IPS-15b (cell line): ENCODE measurements at regions not wholly inside any gene's neighbourhood (a gene's known extent, or its start where the extent isn't known, plus 50 kb on each side); places are given as distances from the start of the nearest gene placed in this dataset.

Experiments
- H3K27me3 ChIP-seq: one replicate; pipeline ENCODE4 v1.6.1; 2013; ENCODE audit warnings: low read length; ENCODE audit not compliant: control insufficient read depth, insufficient read depth
- H3K36me3 ChIP-seq: one replicate; pipeline ENCODE4 v1.6.1; 2013; ENCODE audit warnings: low read length; ENCODE audit not compliant: control insufficient read depth, insufficient read depth
- H3K4me1 ChIP-seq: one replicate; pipeline ENCODE4 v1.6.1; 2013; ENCODE audit warnings: mild to moderate bottlenecking, low read length; ENCODE audit not compliant: control insufficient read depth, insufficient read depth
- H3K4me3 ChIP-seq: one replicate; pipeline ENCODE4 v1.5.1; 2013; ENCODE audit warnings: low read depth, low read length
- H3K9ac ChIP-seq: one replicate; pipeline ENCODE4 v1.6.1; 2013; ENCODE audit warnings: low read depth, mild to moderate bottlenecking, low read length
- H3K9me3 ChIP-seq: one replicate; pipeline ENCODE4 v1.6.1; 2013; ENCODE audit warnings: mild to moderate bottlenecking, low read length; ENCODE audit not compliant: control insufficient read depth, insufficient read depth

DNA sequence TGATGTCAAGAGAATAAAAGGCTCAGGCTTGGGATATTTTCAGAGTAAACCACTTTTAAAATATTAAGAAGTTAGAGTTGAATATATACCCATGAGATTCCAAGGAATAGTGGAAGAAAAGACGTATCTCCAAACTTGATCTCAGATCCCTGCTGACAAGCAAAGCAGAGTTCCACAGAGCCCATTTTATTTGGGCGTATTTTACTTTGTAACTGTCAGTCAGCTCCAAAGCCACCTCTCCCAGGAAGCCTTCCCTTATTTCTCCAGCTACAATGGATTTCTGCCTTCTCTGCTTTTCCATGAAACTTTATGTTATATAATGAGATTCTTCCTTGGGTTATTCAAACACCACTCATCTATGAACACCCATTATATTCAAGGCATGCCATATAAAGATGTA is 295.7 kb downstream of the FZD1 start:
- H3K9ac ChIP-seq = no peak overlapping the region
- no peaks in the 10 kb centered on the region for H3K36me3 ChIP-seq
- H3K9me3 ChIP-seq = no peaks in the 10 kb centered on the region
- no peaks in the 10 kb centered on the region for H3K4me1 ChIP-seq
- H3K4me3 ChIP-seq = no peak overlapping the region
- no peaks in the 10 kb centered on the region for H3K27me3 ChIP-seq

DNA sequence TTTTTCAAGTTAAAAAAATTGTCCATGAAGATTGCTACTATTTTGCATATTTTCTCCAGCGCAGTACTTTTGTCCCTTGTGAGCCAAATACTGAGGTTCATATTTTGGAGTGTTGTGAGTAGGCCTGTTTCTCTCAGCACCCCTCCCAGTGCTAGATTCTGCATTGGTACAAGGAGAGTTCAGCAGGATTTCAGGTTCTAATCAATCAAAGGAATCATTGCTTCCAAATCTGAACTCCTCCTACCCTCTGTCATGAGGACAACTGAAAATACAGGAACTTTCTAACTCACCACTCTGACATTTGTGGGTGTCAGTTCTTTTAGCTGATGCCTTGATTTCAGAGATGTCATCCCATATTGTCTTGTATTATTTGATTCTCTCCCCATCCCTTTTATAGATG is 299.9 kb downstream of the FZD1 start:
- Histone ChIP-seq H3K36me3 (no peaks in the 10 kb centered on the region), H3K27me3 (no peaks in the 10 kb centered on the region), H3K4me3 (no peak overlapping the region), H3K9ac (no peak overlapping the region), H3K9me3 (no peaks in the 10 kb centered on the region), H3K4me1 (peaks cover 11% of the 10 kb centered on the region)

DNA sequence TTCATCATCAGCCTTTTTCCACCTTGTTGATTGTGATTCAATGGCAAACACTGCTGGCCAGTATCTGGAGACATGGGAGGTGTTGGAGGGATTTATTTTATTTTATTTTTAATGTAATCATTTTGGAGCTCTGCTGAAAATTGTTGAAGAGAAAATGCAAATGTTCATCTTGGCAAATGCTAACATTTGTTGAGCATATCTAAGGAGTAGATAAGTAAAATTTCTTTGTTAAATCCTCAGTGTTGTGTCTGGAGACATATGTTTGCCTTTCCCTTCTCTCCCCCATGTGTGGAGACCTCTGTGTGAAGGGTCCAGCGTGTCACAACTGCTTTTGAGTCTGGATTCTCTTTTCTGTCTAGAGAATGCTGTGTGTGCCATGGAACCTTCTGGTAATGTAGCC is 300.3 kb downstream of the FZD1 start:
- Histone ChIP-seq H3K4me1 (peaks cover 11% of the 10 kb centered on the region), H3K27me3 (no peaks in the 10 kb centered on the region), H3K9me3 (no peaks in the 10 kb centered on the region), H3K4me3 (no peak overlapping the region), H3K9ac (no peak overlapping the region), H3K36me3 (no peaks in the 10 kb centered on the region)

DNA sequence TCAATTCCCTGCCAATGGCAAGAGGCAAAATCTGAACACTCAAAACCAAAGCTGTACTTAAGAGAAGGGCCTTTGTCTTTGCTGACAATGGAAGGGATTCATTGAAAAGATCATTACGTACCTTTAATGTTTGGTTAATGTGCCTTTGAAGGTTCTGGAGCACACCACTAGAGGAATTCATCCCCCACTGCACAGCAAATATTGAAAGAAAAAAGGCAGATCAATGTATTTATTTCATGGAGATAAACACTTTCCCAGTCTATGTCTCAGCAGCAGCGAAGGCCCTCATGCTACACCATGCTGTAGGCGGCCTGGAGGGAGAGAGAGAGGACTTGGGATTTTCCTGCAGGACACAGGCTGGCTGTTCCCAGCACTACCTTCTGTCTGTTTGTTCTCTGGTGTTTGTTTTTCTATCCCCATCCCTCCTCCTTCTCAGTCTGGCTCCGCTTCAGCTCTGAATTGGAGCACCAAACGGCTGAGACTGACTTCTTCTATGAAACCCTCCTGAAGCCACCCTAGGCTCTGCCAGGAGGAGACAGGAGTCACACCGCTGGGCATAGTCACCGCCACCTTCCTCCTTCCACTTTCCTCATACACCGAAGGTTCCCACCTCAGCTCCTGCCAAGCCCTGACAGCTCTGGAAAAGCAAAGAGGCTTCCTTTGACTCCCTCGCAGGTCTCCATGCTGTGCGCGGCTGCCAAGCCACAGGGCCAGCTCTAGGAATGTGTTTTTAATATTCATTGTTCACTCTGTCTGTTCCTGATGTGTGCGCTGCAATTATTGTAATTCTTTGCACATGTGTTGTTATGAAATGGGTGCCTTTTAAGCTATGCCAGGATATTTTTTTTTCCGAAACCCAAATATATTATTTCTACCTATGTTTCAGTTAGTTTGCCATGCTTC is 301.5 kb downstream of the FZD1 start:
- Histone ChIP-seq H3K4me3 (no peak overlapping the region), H3K9me3 (no peaks in the 10 kb centered on the region), H3K4me1 (peaks cover 11% of the 10 kb centered on the region), H3K9ac (no peak overlapping the region), H3K27me3 (no peaks in the 10 kb centered on the region), H3K36me3 (no peaks in the 10 kb centered on the region)

DNA sequence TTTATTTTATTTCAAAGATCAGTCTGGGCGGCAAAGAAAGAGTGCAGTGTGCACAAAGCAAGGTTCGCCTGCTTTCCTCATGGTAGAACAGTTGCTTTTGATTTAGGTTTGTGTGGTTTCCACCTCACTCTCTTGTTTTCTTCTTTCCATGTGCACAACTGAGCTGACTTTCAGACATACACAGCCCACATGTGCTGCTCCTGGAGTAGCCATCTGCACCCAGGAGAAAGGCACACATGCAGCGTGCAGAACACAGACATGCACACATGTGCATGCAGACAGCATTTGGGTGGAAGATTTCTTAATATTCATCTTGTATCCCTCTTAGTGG is 302.1 kb downstream of the FZD1 start:
- H3K9me3 ChIP-seq = no peaks in the 10 kb centered on the region

DNA sequence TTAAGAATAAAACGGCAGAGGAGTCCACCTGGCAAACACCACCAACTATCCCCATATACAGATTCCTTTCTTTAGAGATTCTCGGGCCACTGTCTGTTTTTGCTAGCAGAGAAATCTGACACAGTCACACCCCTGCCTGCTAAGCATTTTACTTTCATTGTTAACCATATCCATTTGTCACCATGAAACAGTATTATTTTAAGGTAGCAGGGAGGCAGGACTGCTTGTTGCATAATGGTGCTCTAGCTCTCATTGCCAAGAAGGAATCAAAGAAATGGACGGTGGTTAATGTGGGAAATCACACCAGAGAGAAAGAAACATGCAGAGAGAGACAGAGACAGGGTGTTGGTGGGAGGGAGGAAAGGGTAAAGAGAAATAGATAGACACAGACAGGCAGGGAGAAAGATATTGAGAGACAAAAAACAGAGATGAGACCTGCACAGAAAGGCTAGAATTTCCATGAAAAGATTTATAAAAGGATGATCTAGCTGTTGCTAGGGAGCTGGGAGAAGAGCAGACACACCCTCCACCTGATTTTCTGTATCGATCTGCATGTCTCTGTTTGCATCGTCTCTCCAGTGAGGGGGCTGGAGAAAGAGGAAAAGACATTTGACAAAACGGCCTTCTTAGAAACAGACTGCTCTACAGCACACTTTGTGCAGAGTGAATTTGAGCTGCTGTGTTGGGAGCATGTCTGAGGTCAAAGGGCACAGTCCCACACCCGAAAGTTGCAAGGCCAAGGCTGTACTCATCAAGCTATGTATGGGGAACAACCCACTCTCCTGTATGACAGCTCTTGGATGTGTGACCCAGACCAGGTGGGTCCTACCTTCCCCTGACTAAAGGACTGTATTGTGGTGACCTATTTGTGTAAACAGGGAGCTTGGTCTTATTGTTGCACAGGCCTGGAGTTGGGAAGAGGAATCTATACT is 303.1 kb downstream of the FZD1 start:
- H3K4me3 ChIP-seq = no peak overlapping the region
- no peak overlapping the region for H3K9ac ChIP-seq
- no peaks in the 10 kb centered on the region for H3K9me3 ChIP-seq
- H3K36me3 ChIP-seq = no peaks in the 10 kb centered on the region
- peaks cover 11% of the 10 kb centered on the region for H3K4me1 ChIP-seq
- H3K27me3 ChIP-seq = no peaks in the 10 kb centered on the region

More for the DNA sequence above, 302.1 kb downstream of the FZD1 start:
- H3K4me1 ChIP-seq = peaks cover 11% of the 10 kb centered on the region
- no peak overlapping the region for H3K4me3 ChIP-seq
- no peaks in the 10 kb centered on the region for H3K36me3 ChIP-seq
- no peak overlapping the region for H3K9ac ChIP-seq
- H3K27me3 ChIP-seq = no peaks in the 10 kb centered on the region

DNA sequence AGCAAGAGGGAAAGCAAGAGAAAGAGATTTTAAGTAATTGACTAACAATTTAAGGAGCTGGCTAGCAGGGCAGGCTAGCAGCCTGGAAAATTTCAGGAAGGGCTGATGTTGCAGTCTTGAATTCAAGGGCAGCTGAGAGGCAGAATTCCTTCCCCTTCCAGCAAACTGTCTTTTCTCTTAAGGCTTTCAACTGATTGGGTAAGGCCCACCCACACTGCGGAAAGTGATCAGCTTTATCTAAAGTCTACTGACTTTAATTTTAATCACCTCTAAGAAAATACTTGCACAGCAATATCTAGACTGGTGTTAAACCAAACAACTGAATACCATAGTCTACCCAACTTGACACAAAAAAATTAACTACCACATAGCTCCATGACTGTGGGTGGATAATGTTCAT is 303.9 kb downstream of the FZD1 start:
- H3K9ac ChIP-seq = no peak overlapping the region
- H3K4me1 ChIP-seq = peaks cover 11% of the 10 kb centered on the region
- no peaks in the 10 kb centered on the region for H3K27me3 ChIP-seq
- H3K4me3 ChIP-seq = no peak overlapping the region
- H3K9me3 ChIP-seq = no peaks in the 10 kb centered on the region
- H3K36me3 ChIP-seq = no peaks in the 10 kb centered on the region

DNA sequence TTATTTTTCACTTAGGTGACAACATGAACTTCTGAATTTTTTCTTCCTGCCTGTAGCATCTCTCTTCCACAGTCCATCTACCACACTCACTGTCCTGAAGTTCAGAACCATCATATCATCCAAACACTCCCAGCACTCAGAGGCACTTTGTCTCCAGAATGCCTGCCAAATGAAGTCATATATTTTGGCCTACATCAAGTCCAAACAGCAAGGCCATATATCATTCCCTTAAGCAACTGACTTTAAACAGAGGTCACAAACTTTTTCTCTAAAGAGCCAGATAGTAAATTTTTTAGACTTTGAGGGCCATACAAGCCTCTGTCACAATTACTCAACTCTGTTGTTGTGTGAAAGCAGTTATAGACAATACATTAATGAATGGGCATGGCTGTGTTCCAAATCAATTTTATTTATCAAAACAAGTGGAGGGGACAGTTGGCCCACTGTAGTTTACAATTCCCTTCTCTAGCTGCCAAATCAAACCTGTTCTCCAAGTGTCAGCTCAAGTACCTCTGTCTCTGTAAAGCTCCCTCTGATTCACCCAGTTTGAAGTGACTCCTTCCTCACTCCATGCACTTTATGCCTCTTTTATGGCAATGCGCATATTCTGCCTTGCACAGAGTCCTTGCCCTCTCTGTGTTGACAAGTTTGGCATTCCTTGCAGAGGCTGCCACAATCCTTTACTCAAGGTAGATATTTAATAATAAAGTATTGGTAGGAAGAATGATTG is 305.7 kb downstream of the FZD1 start:
- Histone ChIP-seq H3K27me3 (no peaks in the 10 kb centered on the region), H3K9ac (no peak overlapping the region), H3K4me1 (peaks cover 11% of the 10 kb centered on the region), H3K9me3 (no peaks in the 10 kb centered on the region), H3K4me3 (no peak overlapping the region), H3K36me3 (no peaks in the 10 kb centered on the region)

DNA sequence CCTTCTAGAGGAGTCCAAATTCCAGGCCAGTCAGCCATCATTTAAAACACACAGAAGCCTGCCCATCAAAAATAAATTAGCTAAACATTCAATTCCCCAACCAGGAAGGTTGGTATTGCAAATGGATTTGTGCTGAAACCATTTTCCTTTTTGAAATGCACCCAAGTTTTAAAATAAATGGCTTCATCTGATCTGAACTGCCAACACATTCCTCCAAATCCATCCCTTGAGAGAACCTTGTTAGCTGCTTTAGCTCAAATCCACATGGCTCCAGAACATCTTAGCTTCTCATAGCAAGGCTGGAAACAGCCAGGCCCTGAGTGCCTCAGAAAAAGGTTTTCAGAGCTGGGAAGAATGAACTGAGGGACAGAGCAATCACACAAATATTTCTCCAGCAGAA is 306.3 kb downstream of the FZD1 start:
- H3K4me3 ChIP-seq = no peak overlapping the region
- H3K4me1 ChIP-seq = peaks cover 11% of the 10 kb centered on the region
- no peaks in the 10 kb centered on the region for H3K27me3 ChIP-seq
- no peaks in the 10 kb centered on the region for H3K9me3 ChIP-seq
- H3K9ac ChIP-seq = no peak overlapping the region
- no peaks in the 10 kb centered on the region for H3K36me3 ChIP-seq

DNA sequence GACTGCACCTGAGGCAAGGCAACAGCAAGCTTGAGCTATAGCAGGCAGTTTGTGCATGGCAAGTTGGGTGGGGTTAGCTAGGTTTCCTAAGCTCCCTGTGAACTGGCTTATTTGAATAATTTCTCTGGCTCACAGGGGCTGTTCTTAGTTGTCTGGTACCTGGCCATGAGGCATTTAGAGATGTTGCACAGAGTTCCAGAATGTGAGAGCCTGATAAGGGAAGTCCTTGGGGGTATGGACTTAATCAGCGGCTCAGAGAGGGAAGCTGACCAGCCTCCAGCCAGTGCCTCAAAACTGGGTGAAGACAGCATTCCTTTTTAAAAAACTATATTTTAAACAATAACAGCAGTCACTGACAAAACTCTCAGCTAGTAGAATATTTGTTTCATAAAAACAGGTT is 307.4 kb downstream of the FZD1 start:
- Histone ChIP-seq H3K9me3 (no peaks in the 10 kb centered on the region), H3K36me3 (no peaks in the 10 kb centered on the region), H3K27me3 (no peaks in the 10 kb centered on the region), H3K4me1 (peaks cover 9% of the 10 kb centered on the region), H3K9ac (no peak overlapping the region), H3K4me3 (no peak overlapping the region)

DNA sequence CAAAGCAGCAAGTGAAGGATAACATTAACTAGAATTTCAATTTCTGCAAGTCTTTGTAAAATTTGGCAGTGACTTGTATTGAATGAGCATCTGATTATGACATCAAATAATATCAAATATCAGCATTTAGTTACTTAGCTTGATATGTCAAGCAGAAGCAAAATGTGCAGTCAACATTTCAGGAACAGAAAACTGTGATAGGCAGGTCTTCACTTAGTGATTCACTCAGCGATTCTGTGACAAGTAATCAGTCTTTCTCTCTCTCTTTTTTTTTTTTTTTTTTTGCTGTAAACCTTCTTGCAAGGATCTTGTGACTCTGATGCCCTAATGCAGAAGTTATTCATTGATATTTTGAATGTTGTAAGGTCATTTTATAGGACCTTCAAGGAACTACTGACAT is 307.1 kb downstream of the MTERF1 start:
- H3K36me3 ChIP-seq = no peaks in the 10 kb centered on the region
- no peaks in the 10 kb centered on the region for H3K4me1 ChIP-seq
- H3K4me3 ChIP-seq = no peak overlapping the region
- H3K9ac ChIP-seq = no peak overlapping the region
- no peaks in the 10 kb centered on the region for H3K27me3 ChIP-seq
- H3K9me3 ChIP-seq = no peaks in the 10 kb centered on the region
